Peyer's patch (tissue), 4 donors: ENCODE measurements at regions not wholly inside any gene's neighbourhood (a gene's known extent, or its start where the extent isn't known, plus 50 kb on each side); places are given as distances from the start of the nearest gene placed in this dataset.

ENCODE experiments used
- POLR2A ChIP-seq, 2 donors: fragments of 450-650 bp; IDR thresholded peaks; one replicate each; pipeline ENCODE4 v1.5.1; 2017; ENCODE audit warnings: antibody characterized with exemption in 2 of 2, mild to moderate bottlenecking in 2 of 2, moderate library complexity in 2 of 2
- TF ChIP-seq, protein P1 (sequence below), 6 experiments: fragments of 450-650 bp in 4 of 6; fragments of 200-600 bp in 2 of 6; sonication (generic) in 1 of 6; IDR thresholded peaks; one replicate each; pipeline ENCODE4 v1.5.1; 2017 to 2019; ENCODE audit warnings: antibody characterized with exemption in 6 of 6, mild to moderate bottlenecking in 3 of 6, moderate library complexity in 1 of 6

DNA sequence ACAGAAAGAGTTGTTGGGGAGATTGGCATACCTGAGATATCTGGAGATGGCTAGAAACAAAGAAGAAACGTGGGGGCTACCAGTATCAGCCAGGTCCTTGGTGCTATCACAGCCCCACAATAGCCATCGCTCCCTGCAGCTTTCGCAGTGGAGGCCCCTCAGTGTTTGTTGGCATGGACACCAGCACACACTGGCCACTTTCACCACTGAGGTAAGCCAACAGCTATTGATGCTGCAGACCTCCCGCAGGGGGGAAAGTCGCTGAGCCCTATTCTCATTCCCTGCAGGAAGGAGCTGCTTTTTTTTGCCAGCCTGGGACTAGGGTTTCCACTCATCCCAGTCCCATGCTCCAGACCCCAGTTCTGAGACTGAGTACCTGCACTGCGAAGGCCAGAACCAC is 879.2 kb upstream of the IGFBP7 start:
- TF ChIP-seq POLR2A (IDR thresholded peaks at IDR 0.05): no peak
- TF ChIP-seq, protein P1, sequence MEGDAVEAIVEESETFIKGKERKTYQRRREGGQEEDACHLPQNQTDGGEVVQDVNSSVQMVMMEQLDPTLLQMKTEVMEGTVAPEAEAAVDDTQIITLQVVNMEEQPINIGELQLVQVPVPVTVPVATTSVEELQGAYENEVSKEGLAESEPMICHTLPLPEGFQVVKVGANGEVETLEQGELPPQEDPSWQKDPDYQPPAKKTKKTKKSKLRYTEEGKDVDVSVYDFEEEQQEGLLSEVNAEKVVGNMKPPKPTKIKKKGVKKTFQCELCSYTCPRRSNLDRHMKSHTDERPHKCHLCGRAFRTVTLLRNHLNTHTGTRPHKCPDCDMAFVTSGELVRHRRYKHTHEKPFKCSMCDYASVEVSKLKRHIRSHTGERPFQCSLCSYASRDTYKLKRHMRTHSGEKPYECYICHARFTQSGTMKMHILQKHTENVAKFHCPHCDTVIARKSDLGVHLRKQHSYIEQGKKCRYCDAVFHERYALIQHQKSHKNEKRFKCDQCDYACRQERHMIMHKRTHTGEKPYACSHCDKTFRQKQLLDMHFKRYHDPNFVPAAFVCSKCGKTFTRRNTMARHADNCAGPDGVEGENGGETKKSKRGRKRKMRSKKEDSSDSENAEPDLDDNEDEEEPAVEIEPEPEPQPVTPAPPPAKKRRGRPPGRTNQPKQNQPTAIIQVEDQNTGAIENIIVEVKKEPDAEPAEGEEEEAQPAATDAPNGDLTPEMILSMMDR (IDR thresholded peaks at IDR 0.05): no peak
